ENCODE measurements at regions not wholly inside any gene's neighbourhood (a gene's known extent, or its start where the extent isn't known, plus 50 kb on each side); places are given as distances from the start of the nearest gene placed in this dataset.
A peak's percentile ranks its signal among the peaks of the same experiment; 100 is the strongest.

DNA sequence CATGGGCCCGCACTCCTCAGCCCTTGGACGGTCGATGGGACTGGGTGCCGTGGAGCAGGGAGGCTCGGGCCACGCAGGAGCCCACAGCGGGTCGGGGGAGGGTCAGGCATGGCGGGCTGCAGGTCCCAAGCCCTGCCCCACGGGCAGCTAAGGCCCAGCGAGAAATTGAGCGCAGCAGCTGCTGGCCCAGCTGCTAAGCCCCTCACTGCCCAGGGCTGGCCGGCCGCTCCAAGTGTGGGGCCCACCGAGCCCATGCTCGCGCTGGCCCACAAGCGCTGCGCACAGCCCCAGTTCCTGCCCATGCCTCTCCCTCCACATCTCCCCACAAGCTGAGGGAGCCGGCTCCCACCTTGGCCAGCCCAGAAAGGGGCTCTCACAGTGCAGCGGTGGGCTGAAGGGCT lies 259.4 kb downstream of the VGLL3 start:
- DNase-seq (ENCODE audit: low spot score), result no peak

DNA sequence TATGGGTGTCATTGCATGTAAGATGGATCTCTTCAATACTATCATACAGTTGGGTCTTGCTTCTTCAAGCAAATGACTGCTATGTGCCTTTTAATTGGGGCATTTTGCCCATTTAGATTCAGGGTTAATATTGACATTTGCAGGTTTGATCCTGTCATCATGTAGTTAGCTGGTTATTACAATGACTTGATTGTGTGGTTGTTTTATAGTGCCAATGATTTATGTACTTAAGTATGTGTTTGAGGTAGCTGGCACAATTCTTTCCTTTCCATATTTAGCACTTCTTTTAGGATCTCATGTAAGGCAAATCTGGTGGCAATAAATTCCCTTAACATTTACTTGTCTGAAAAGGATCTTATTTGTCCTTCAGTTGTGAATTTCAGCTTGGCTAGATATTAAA lies 267.5 kb downstream of the VGLL3 start:
- DNase-seq (ENCODE audit: low spot score), result no peak

DNA sequence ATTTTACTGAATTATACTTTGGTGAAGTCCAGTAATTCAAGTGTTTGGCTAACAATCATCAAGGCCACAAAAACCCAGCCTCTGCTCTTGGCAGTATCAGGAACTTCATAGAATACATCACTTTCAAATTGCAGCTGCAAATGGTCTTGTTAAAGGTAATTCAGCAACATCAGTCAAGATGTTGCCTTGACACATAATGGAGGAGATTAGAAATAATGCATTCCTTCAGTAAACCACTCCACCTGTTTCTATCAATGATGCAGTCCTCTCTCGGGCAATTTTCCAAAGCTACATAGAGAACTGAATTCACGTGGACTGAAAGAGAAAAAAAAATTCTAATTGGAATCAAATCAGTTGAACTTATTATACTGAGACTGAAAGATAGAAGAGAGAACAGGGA lies 279.3 kb downstream of the VGLL3 start:
- no peak for DNase-seq (ENCODE audit: low spot score)

DNA sequence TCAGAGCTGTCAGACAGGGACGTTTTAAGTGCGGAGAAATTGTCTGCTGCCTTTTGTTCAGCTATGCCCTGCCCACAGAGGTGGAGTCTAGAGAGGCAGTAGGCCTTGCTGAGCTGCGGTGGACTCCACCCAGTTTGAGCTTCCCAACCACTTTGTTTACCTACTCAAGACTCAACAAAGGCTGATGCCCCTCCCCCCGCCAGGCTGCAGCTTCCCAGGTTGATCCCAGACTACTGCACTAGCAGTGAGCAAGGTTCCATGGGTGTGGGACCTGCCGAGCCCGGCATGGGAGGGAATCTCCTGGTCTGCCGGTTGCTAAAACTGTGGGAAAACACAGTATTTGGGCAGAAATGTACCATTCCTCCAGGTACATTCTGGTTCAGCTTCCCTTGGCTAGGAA lies 282.1 kb downstream of the VGLL3 start:
- DNase-seq (ENCODE audit: low spot score), result no peak

DNA sequence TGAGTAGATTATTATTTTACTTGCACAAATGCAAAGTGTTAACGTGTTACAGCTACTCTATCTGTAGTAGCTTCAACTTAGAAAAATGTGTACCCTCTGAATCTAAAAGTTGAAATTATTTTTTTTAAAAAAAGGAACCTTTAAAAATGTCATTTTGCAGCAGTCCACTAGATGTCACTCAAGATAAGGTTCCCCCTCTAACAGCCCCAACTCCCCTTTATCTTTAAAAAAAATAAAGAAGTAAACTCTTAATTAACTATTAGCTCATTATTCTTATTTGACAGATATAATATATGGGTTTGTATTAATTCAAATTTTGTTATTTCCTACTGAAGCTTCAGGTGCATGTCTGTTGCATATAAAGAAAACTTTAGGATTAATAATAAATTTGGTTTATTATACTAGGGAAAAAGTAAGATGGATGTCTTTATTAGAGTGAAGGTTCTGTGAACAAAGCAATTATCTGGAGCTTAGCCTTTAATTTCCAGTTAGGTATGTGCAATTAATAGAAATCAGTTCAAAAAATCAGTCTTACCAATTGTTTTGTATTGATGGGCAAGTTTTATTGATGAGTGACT lies 288.5 kb downstream of the VGLL3 start:
- DNase-seq (ENCODE audit: low spot score), result no peak

DNA sequence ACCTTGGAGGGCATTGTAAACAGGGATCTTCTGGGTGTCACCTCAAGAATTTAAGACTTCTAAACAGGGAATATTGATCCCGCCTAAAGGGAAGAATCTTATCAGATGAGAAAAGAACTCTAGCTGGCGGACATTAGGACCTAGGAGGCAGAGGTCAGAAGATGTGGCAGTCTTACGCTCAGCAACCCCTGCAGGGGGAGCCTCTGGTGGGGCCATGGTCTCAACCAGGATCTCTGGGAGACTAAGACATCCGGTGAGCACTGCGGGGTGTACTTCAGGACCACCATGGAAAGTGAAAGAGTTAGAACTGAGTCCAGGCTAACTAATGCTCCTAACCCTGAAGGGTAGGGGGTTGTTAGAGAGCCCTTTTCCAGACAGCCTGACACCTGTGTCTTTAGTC lies 295.2 kb downstream of the VGLL3 start:
- no peak for DNase-seq (ENCODE audit: low spot score)

DNA sequence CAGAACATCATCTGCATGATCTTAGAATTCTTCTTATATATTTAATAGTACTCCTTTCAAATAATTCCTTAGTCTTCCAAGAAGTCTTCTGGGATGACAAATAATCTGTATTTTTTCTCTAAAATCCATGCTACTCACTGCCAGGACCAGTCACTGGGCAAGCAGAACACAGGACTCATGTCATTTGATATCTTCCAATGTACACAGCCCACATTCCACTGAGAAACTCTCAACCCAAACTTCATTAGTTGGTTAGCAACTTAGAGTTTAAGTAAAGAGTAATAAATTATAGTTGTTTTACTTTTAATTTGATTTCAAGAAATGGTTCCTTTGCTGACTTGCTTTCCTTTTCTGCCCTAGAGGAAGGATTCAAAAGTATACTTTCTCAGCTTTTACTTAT lies 317.0 kb downstream of the VGLL3 start:
- DNase-seq (ENCODE audit: low spot score), result no peak

- DNase-seq (ENCODE audit: low spot score), result no peak
These were observed 329.1 kb downstream of the VGLL3 start for GRCh38 chr3:86661817-86662216.

- DNase-seq (ENCODE audit: low spot score), result no peak
These were observed 332.1 kb downstream of the VGLL3 start for GRCh38 chr3:86658876-86659275.

- DNase-seq (ENCODE audit: low spot score), result no peak
These were observed 336.0 kb downstream of the VGLL3 start for GRCh38 chr3:86654806-86655460.

GRCh38 chr3:86653661-86654205 lies 337.2 kb downstream of the VGLL3 start:
- DNase-seq (ENCODE audit: low spot score), result no peak

DNA sequence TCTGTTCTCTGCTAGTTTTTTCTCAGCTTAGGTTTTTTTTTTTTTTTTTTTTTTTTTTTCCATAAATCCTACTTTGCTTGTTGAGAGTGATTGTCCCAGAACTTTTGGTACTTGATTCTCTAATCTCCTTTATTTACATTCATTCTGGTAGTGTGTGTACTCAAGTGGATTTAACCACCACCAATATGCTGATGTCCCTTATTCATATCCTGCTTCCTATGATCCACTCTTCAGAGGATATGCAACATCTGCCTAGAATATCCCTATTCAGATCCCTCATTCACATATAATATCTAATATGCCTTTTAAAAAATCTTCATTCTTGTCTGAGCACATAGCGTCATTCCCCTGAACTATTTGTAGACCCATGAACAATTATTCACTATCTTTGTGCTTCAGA lies 342.9 kb downstream of the VGLL3 start:
- DNase-seq (ENCODE audit: low spot score), result no peak

DNA sequence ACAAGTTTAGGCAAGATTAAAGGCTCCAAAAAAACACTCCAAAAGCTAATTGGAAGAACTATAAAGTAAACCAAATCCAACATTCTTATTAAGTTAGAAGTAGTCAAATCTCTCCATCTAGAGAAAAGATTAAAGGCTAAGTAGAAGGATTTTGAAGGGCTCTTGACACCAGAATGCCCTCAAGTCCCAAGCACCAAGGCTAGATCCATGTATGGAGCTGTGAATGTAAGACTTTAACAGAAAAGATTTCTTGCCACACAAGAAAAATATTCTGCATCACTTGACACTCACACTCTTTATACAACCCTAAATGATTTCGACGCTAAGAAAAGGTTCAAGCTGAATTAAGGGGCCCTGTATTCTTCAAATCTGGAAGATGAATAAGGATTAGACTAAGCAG lies 345.2 kb downstream of the VGLL3 start:
- DNase-seq (ENCODE audit: low spot score), result no peak

DNA sequence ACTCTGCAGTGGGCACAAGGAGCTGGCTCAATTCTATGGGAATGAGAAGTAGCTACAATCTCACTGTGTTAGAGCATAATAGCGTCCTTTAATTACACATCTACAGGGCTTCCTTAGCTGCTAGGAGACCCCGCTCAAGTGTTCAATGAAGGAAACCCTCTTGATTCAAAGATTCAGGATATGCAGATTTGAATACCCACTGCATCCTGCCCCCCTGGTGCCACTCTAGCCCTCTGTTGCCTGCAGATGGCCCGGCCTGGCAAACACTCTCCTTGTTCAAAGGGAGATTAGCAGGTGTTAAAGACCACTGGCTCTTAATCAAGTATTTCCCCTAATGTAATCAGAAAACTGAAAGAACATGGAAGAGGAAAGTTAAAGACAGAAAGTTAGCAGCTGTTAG lies 356.6 kb downstream of the VGLL3 start:
- no peak for DNase-seq (ENCODE audit: low spot score)

DNA sequence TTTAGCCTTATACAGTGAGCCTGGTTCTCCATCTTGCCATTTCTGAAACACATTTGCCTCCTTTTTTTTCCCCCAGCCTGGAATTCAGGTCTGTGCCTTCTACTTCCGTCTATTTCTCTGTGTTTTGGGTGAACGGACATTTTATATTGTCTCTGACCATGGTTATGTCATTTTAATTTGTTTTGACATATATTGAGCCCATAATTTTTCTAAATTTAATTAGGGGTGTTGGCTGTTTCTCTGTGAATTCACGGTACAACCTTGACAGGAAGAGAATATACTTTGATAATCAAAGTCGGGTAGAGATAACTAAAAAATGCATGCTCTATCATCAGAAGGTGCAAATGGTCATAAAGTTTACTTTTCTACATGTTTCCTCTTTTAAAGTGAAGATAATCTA lies 361.4 kb downstream of the VGLL3 start:
- DNase-seq (ENCODE audit: low spot score), result no peak

- no peak for DNase-seq (ENCODE audit: low spot score)
These were observed 366.8 kb downstream of the VGLL3 start for GRCh38 chr3:86624192-86624591.

- no peak for DNase-seq (ENCODE audit: low spot score)
These were observed 372.2 kb downstream of the VGLL3 start for GRCh38 chr3:86618706-86619105.

DNA sequence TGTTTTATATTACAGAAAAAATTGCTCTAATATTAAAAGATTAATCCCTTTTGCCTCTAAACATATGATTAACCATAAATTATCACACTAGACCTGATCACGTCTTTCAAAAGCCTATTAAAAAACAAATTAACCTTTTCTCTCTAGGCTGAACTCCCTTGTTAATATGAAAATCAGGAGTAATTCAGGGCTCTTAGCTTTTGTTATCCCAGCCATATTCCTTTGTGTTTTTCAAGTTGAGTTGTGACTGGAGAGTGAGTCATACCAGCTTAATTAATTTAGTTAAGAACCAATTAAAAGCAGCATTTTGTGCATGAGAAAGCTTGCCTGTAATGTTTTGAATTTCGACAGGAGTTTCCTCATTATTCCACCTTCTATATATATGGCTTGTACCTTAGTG lies 385.8 kb downstream of the VGLL3 start:
- no peak for DNase-seq (ENCODE audit: low spot score)

- peak; percentile 3 for DNase-seq (ENCODE audit: low spot score)
These were observed 395.3 kb downstream of the VGLL3 start for GRCh38 chr3:86595696-86596095.

DNA sequence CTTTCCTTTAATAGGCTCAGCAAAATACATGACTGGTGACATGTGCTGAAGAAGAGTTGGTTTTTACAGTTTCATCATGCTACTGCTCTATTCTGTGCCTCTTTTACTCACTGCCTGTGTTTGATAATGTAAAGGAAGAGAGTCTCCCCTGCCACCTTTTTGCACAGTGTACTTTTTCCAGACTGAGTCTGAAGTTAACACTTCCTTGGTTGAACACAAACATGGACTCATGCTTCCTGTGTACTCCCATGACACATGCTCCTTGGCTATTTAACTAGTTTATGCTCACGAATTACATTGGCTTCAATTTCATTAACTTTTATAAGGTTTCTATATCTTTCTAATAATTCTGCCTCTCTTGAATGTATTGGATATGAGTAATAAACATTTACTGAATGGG lies 396.1 kb downstream of the VGLL3 start:
- no peak for DNase-seq (ENCODE audit: low spot score)

DNA sequence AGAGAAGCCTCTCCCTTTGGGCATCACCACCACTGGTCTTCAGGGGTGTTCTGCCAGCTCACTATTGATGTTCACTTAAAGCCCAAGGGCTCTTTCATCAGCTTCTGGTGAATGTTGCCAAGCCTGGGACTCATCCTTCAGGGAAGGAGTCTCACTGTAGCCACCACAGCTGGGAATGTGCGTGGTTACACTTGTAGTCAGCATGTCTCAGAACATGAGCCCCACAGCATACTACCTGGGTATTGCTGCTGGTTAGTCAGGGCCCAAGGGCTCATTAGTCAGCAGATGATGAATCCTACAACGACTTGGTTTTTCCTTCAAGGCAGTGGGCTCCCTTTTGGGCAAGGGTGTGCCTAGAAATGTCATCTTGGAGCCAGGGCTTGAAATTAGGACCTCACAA lies 412.9 kb downstream of the VGLL3 start:
- DNase-seq (ENCODE audit: low spot score), result no peak

DNA sequence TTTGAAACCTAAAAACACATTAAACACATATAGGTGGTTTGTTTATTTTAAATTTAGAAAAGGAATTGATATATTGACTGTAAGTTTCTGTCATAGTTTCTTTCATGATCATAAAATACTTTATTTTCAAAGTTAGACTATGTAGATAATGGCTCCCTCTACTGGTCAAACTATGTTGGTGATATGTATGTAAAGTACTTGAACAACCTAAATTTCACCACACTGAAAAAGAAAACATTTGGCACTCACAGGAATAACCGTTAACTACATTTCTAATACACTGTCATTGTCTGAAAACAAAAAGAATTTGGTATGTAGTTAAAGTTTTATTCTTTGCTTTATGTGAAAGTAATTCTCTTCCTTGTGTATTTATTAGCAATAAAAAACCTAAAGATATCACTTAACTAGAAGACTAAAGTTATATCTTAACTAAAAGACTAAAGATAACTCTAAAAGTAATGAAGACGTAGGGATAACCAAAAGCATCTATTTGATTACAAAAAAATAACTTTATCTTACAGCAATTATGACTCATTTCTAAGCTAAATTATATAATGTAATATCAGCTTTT lies 427.5 kb downstream of the VGLL3 start:
- DNase-seq (ENCODE audit: low spot score), result peak; percentile 21

DNA sequence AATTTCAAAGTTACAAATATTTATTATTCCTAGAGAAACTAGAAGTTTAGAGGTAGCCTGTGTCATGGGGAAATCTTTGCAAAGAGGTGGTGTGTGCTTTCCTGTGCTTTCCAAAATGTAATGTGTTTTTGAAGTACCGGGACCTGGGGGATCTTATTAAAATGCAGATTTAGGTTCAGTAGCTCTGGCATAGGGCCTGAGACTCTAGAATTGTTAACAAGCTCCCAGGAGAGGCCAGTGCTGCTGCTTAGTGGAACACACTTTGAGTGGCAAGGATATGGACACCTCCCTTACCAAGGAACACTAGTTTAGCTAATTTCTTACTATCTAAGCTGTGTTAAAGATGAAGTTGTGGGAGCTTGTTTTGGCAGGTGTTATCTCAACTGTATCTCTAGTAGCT lies 428.9 kb downstream of the VGLL3 start:
- no peak for DNase-seq (ENCODE audit: low spot score)

- DNase-seq (ENCODE audit: low spot score), result no peak
These were observed 429.7 kb downstream of the VGLL3 start for GRCh38 chr3:86561215-86561614.
